GM12873 (cell line): ENCODE measurements at regions not wholly inside any gene's neighbourhood (a gene's known extent, or its start where the extent isn't known, plus 50 kb on each side); places are given as distances from the start of the nearest gene placed in this dataset.

Experiments used
- TF ChIP-seq, protein P1 (sequence below): IDR thresholded peaks from 2 replicates; pipeline ENCODE4 v1.5.1; 2012; ENCODE audit warnings: low read depth, mild to moderate bottlenecking, moderate library complexity, low read length, control low read depth; ENCODE audit not compliant: insufficient read depth; ENCODE audit errors: missing control alignments

DNA sequence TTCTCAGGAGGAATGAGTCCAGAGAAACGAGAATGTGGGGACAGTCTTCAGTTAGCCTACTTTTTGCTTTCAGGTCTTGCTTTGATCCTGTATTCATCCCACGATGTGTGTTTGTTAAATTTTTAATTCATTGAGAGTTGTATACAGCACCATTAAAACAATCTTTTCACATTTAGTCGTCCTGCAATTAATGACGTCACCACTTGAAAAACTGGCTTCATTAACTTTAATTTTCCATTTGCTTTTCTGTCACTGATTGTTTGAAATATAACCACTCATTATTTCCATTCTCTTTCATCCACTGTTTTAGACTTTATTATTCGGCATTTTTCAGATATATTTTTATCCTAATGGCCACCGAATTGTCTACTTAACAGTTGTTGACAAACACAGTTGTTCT lies 146.9 kb downstream of the TFEC start:
- TF ChIP-seq, protein P1, sequence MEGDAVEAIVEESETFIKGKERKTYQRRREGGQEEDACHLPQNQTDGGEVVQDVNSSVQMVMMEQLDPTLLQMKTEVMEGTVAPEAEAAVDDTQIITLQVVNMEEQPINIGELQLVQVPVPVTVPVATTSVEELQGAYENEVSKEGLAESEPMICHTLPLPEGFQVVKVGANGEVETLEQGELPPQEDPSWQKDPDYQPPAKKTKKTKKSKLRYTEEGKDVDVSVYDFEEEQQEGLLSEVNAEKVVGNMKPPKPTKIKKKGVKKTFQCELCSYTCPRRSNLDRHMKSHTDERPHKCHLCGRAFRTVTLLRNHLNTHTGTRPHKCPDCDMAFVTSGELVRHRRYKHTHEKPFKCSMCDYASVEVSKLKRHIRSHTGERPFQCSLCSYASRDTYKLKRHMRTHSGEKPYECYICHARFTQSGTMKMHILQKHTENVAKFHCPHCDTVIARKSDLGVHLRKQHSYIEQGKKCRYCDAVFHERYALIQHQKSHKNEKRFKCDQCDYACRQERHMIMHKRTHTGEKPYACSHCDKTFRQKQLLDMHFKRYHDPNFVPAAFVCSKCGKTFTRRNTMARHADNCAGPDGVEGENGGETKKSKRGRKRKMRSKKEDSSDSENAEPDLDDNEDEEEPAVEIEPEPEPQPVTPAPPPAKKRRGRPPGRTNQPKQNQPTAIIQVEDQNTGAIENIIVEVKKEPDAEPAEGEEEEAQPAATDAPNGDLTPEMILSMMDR = no peak

DNA sequence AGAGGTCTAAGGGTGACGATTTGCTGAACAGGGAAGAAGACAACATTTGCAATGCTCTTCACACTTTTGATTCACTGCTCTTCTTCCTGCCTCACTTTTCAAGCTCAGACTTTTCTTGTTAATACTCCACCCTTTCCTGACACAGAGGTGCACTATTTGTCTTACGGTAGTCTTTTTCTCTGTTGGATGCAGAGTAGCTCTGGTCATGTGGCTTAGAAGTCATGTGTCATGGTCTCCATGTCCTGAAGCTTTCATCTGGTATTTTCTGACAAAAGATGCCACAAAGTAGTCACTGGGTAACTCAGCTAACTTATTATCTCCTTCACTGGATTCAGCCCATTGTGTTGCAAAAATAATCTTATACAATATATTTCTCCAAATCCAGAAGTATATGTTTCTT lies 149.1 kb downstream of the TFEC start:
- TF ChIP-seq, protein P1 = no peak

DNA sequence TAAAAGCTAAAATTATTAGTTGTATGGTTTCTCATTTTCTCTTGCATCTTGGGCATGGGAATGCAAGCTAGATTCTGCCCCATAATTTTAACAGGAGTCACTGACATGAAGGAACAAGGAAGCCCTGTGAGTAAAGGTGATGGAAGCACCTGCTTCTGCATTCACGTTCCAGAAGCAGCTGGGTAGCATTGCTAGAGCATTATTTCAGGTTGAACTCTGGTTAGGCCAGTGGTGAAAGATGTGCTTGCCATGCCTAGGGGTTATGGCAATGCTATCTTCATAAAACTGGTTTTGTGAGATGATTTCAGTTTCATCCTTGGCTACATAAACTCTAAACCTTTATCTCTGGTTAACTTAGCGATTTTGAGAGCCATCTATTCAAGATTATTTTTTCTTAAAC lies 151.4 kb downstream of the TFEC start:
- TF ChIP-seq, protein P1 = no peak

DNA sequence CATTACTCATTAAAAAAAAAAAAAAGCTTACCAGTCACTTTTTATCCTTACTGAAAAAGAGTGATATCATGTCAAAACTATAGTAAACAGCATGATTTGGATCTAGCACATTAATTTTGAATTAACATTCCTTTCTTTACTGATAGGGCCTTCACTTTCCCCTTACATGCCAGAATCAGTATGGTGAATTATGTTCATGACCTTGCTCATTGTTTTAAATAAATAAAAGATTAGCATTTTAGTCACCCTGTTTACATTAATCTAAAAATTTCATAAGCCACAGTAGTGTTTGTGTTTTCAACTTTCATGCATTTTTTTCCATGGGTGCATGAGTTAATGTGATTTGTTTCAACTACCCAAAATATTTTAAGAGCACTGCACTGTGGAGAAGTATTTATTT lies 160.8 kb downstream of the TFEC start:
- TF ChIP-seq, protein P1 = no peak

DNA sequence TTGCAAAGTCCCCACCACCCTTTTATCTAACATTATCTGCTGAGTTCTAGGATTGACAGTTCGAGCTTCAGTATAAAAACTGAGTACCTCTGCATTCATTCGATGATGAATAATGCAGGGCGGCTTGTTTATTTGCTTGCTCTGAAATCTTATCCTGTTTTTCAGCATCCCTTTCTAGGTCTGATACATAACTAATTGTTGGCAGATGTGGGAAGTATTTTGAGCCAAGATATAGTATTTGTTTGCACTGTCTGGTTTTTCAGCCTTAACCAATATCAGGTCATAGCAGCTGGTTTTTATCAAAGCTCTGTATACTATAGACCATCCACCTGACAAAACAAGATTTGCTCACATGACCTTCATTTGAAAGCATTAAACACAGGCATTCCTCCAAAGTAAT lies 161.4 kb downstream of the TFEC start:
- TF ChIP-seq, protein P1 = no peak

DNA sequence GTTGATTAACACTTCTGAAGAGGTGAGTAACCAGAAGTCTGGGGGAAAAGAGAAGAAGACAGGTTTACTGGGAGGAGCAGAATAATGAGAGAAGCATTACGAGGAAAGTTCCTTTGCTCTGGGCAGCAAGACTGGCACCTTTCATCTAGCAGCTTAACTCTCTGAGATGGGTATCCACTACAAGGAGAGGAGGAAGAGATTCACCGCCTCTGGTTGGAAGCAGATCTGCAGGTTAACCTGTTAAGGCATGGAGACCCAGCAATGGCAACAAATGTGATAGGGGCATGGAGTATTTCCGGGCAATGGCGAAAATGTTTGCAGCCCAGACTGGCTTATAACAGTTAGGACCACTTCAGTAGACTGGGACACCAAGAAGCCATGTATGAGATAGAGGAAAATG lies 162.2 kb downstream of the TFEC start:
- TF ChIP-seq, protein P1 = no peak

DNA sequence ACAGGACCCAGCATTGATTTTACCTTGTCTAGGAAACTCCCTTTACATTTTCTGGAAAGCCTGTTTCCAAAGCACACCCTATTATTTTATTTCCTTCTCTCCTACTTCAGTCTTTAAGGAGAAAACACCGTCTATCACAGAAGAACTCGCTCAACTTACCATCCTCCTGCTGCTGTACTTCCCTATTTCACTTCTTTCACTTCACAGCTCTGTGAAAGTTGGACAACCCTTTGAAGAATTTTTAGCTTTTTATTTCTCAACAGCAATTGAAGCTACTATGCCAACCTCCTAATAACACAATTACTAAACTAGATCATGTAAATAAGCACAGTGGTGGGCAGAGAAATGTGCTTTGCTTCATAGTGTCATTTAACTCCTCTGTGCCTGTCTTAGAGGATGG lies 166.5 kb downstream of the TFEC start:
- TF ChIP-seq, protein P1 = no peak
